Effector CD8-positive, alpha-beta T cell (primary cell): ENCODE measurements at regions not wholly inside any gene's neighbourhood (a gene's known extent, or its start where the extent isn't known, plus 50 kb on each side); places are given as distances from the start of the nearest gene placed in this dataset.
"Not testable (repeated sequence)": the region's sequence is repeated elsewhere in the genome, so short reads cannot be mapped to it uniquely, and the experiment has no call there.

Experiments
- DNase-seq: peaks from one replicate; lab custom pipeline; 2025; lab: John Stamatoyannopoulos, UW

DNA sequence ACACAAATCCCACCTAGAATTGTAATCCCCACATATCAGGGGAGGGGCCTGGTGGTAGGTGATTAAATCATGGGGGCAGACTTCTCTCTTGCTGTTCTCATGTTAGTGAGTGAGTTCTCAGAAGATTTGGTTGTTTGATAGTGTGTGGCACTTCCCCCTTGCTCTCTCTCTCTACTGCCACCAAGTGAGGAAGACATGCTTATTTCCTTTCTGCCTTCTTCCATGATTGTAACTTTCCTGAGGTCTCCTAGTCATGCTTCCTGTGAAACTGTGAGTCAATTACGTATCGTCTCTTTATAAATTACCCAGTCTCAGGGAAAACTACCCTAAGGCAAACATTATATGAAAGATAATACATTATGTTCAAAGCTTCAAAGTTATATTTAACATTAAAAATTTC is 1297.5 kb upstream of the CITED2 start:
- DNase-seq: no peak

DNA sequence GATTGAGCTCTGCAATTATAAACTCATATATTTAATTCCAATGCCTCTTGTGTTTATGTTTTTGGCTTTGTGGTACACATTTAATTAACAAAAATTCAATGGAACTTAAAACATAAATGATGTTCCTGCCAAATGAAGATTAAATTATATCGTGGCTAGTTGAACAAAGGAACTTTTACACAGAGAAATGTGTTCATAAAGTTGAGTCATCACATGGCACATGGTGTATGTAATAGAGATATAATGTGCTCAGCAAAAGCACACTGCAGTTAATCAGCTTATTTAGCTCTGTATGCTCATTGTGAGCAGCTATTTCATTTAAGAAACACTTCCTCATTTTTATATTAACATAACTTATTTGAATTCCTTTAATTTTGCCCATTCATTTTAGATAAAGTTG is 1295.6 kb upstream of the CITED2 start:
- no peak for DNase-seq

DNA sequence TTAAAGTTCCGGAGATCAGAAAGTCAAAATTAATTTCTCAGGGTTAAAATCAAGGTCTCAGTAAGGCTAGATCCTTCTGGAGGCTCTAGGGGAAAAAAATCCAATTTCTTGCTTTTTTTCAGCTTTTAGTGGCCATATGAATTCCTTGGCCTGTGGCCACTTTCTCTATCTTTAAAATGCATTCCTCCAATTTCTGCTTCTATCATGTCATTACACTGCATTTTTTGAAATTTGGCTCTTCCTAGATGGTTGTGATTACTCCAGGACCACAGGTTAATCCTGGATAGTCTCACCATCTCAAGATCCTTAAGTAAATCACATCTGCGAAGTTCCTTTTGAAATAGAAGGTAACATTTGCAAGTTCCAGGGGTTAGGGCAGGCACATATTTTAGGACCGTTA is 1294.9 kb upstream of the CITED2 start:
- no peak for DNase-seq

DNA sequence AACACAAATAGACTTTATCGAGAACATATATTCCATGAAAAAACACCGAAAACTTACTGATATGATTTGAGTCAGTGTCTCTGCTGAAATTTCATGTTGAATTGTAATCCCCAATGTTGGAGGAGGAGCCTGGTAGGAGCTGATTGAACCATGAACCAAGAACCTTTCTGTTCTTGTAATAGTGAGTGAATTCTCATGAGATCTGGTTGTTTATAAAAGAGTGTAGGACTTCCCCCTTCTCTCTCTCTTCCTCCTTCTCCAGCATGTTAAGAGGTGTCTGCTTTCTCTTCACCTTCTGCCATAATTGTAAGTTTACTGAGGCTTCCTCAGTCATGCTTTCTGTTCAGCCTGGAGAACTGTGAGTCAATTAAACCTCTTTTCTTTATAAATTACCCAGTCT is 1289.3 kb upstream of the CITED2 start:
- no peak for DNase-seq

GRCh38 chr6:140663094-140663493 is 1288.6 kb upstream of the CITED2 start:
- no peak for DNase-seq

DNA sequence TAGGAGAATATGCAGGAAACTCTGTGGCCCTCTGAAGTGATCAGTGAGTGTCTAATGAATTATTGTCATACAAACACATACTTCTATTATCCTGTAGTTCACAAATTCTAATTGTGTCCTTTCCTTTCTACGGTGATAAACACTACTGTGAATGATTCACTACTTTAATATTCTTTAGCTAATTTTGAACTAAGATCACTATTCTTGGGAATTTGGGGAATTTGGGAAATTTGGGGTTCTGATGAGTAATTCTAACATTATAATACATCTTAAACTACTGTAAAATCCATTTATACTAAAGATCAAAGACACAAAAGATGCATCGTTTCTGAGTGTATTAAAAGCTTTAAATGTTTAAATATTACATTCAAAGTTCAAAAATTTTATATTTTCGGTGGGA is 1287.2 kb upstream of the CITED2 start:
- DNase-seq: no peak

GRCh38 chr6:140660295-140660694 is 1285.8 kb upstream of the CITED2 start:
- DNase-seq: no peak

DNA sequence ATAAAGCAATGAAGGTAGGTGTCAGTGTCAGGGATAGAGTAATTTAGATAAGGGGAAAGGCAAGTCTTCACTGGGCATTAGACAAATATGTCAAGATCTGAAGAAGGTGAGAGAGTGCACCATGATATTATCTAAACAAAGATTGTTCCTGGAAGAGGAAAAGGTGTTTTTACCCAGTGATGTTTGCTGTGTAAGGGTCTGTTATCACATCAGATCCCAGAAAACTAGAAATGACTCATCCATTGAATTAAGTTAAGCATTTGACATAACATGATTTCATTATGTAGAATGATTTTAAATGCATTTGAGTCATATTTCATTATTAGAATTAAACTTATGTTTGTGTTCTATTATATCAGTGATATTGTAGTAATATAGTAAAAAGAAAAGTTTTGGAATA is 1279.5 kb upstream of the CITED2 start:
- DNase-seq: no peak

DNA sequence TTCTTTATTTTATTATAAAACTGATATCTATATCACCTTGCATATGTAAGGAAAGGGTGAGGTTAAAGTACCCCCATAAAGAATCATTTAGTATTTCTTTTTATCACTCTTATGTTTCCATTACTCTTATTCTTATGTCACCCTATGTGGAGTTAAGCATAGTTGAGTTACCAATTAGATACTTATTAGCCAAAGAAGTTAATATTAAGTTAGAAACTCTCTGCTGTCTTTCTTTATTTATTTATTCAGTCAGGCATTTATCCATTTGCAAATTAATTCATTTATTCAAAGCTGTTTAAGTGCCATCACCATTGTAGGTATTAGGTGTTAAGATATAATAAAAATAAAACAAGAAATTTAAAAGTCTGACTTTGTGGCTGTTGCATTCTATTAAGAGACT is 1279.1 kb upstream of the CITED2 start:
- no peak for DNase-seq

DNA sequence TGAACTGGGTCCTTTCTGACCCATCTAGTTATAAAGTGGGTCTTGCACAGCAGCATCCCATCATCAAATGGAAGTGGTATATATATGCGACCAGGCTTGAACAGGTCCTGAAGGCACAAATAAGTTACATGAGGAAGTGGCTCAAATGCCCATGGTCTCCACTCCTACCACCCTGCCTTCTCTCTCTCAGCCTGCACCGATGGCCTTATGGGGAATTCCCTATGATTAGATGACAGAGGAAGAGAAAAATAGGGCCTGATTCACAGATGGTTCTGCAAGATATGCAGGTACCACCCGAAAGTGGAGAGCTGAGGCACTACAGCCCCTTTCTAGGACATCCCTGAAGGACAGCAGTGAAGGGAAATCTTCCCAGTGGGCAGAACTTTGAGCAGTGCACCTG is 1275.1 kb upstream of the CITED2 start:
- DNase-seq: not testable (repeated sequence)

GRCh38 chr6:140647322-140647721 is 1272.9 kb upstream of the CITED2 start:
- not testable (repeated sequence) for DNase-seq

DNA sequence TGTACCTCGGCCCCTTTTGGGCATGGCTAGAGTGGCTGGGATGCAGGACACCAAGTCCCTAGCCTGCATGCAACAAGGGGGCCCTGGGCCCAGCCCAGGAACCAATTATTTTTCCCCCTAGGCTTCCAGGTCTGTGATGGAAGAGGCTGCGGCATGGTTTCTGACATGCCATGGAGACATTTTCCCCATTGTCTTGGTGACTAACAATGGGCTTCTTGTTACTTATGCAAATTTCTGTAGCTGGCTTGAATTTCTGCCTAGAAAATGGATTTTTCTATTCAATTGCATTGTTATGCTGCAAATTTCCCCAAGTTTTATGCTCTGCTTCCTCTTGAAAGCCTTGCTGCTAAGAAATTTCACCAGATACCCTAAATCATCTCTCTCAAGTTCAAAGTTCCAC is 1269.6 kb upstream of the CITED2 start:
- no peak for DNase-seq

DNA sequence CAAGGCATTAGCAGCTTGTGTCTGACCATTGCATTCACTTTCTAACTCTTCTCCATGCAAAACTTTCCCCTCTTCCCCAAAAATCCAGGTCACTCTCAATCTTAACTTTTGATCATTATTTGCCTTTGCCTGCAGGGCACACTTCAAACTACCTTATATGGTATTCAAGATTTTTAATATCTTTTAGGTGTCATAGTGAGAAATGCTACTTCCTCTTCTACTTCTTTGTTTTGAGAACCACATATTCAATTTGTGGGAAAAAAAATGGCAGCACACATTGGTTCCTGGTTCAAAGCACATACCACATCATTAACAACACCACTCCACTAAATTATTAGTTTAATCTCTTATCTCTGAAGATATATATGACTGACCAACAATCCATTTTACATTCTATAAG is 1267.0 kb upstream of the CITED2 start:
- DNase-seq: no peak

- no peak for DNase-seq
Measured at GRCh38 chr6:140636908-140637402, 1262.5 kb upstream of the CITED2 start.

- no peak for DNase-seq
Measured at GRCh38 chr6:140636271-140636907, 1261.9 kb upstream of the CITED2 start.

- no peak for DNase-seq
Measured at GRCh38 chr6:140627002-140627401, 1252.6 kb upstream of the CITED2 start.

DNA sequence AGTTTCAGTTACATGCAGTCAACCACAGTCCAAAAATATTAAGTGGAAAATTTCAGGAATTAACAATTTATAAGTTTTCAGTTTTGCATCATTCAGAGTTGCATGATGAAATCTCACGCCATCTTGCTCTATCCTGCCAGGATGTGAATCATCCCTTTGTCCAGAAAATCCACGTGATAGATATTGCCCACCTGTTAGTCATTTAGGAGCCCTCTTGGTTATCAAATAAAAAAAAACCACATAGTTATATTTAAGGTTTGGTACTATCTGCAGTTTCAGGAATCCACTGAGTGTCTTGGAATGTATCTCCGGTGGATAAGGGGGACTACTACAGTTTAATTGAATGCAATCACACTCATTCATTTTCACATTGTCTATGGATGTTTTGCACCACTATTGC is 1249.0 kb upstream of the CITED2 start:
- DNase-seq: no peak

GRCh38 chr6:140620496-140620895 is 1246.0 kb upstream of the CITED2 start:
- DNase-seq: no peak

DNA sequence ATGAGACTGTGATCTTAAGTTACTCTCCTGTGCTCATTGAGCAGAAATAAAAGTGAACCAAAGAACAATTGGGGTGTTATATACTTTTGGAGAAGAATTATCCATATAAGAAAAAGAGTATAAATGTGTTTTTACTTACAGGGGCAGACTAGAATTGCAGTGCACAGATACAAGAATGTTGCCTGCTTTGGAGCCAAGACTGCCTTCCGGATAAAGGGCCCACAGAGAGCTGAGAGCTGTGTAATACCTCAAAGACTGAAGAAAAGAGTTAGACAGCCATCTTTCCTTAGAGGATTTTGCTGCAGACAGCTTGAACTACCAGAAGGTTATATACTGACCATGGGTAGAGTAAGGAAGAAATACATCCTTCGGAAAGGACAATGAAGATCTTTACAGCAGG is 1235.5 kb upstream of the CITED2 start:
- no peak for DNase-seq

DNA sequence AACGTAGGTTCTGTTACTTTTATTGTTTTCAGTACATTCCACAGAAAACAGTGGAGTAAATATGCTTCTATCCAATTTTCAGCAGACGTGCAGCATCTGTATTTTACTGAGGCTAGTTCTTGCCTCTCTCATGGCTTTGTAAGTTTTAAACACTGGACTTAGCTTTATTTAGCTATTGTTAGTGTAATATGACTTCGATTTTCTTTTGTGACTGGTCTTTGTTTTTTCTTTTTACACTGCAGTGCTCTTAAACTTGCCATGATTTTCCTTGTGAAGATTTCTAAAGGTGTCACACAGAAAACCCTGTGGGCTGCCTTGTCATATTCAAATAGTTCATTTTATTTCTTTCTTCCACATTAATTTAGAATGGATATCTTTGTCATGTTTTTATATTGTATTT is 1234.9 kb upstream of the CITED2 start:
- DNase-seq: no peak

GRCh38 chr6:140604786-140605185 is 1230.3 kb upstream of the CITED2 start:
- DNase-seq: no peak

DNA sequence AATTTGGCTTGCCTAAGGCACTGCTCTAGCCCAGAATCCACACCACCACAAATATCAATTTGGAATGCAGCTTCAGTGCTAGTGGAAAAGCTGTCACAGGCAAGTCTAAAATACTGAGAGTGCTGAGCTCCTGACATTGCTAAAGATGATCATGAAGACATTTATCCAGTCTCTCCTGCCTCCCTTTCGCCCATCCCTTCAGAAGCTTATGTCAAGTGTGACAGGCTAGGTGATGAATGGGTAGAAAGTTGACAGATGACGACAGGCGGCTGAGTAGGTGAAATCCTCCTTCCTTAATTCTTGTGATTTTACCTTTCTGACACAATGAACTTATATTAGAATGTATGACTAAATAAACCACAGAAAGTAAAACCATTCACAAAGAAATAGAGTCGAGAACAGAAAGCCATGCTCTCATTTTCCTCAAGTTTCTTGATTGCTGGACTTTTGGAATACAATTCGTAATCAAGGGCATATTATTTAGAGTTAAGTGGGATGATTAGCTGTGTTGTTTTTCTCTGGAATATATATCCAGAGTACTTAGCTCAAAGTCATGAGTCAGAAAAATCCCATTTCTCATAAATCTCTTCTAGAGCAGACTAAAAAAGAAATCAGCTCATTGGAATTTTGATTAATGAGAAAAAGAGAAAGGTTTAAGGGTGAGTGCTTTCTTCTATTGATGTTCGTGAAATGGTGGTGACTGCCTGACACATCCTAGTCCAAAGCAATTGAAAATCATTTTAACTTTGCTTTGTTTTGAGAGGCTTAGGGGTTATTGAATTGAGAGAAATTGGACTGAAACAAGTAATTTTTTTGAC is 1228.2 kb upstream of the CITED2 start:
- no peak for DNase-seq

DNA sequence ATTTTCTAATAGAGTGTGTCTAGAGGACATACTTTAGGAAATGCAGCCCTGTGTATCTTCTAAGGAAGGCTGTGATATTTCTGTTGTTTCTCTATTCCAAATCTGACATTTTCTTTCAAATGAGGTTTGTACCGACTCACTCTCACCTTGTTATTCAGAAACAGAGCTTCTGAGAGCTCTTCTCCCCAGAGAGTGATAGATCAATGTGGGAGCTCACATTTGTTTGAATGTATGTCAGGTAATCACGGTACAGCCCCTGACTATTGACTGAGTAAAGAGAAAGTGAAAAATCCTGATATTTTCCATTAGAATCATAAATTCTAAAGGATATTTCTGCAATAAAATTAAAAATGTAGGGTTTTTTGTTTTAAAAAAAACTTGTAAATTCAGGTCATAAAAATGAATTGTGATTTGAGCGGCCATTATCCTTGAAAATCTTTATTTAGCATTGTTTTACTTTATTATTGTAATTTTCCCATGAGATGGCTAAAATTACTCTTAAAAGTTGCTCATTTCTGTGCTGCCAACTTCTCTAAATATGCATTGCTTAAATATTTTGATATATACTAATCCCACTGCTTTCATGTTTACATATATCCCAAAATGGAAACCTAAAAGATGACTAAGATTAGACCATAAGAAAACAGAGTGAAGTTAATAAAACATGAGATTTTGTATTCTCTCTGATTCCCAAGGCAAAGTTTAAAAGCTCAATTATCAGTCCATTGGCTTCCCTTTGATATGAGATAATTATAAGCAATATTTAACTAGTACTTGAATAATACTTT is 1226.8 kb upstream of the CITED2 start:
- DNase-seq: no peak
